ENCODE measurements at regions not wholly inside any gene's neighbourhood (a gene's known extent, or its start where the extent isn't known, plus 50 kb on each side); places are given as distances from the start of the nearest gene placed in this dataset.
"Not testable (repeated sequence)": the region's sequence is repeated elsewhere in the genome, so short reads cannot be mapped to it uniquely, and the experiment has no call there.

- no peak for DNase-seq (ENCODE audit: low read depth in 4 of 4, low spot score in 1 of 4)
Observed at GRCh38 chr11:116343270-116343669, 429.5 kb downstream of the BUD13 start.

- no peak for DNase-seq (ENCODE audit: low read depth in 4 of 4, low spot score in 1 of 4)
Observed at GRCh38 chr11:116342148-116342547, 430.6 kb downstream of the BUD13 start.

- DNase-seq (ENCODE audit: low read depth in 4 of 4, low spot score in 1 of 4) = no peak
Observed at GRCh38 chr11:116339306-116340098, 433.3 kb downstream of the BUD13 start.

- not testable (repeated sequence) for DNase-seq (ENCODE audit: low read depth in 4 of 4, low spot score in 1 of 4)
Observed at GRCh38 chr11:116338500-116338899, 434.3 kb downstream of the BUD13 start.

- no peak for DNase-seq (ENCODE audit: low read depth in 4 of 4, low spot score in 1 of 4)
Observed at GRCh38 chr11:116336540-116336939, 436.2 kb downstream of the BUD13 start.

- no peak for DNase-seq (ENCODE audit: low read depth in 4 of 4, low spot score in 1 of 4)
Observed at GRCh38 chr11:116335891-116336290, 436.9 kb downstream of the BUD13 start.

- no peak for DNase-seq (ENCODE audit: low read depth in 4 of 4, low spot score in 1 of 4)
Observed at GRCh38 chr11:116335078-116335477, 437.7 kb downstream of the BUD13 start.

- DNase-seq (ENCODE audit: low read depth in 4 of 4, low spot score in 1 of 4) = no peak
Observed at GRCh38 chr11:116334596-116334995, 438.2 kb downstream of the BUD13 start.

- no peak for DNase-seq (ENCODE audit: low read depth in 4 of 4, low spot score in 1 of 4)
Observed at GRCh38 chr11:116333001-116333535, 439.7 kb downstream of the BUD13 start.

GRCh38 chr11:116332391-116332790, 440.4 kb downstream of the BUD13 start:
- DNase-seq (ENCODE audit: low read depth in 4 of 4, low spot score in 1 of 4) = no peak

GRCh38 chr11:116331381-116331780, 441.4 kb downstream of the BUD13 start:
- DNase-seq (ENCODE audit: low read depth in 4 of 4, low spot score in 1 of 4) = no peak

GRCh38 chr11:116330439-116331185, 442.2 kb downstream of the BUD13 start:
- no peak for DNase-seq (ENCODE audit: low read depth in 4 of 4, low spot score in 1 of 4)

- no peak for DNase-seq (ENCODE audit: low read depth in 4 of 4, low spot score in 1 of 4)
Observed at GRCh38 chr11:116329354-116330090, 443.3 kb downstream of the BUD13 start.

GRCh38 chr11:116328851-116329250, 443.9 kb downstream of the BUD13 start:
- DNase-seq (ENCODE audit: low read depth in 4 of 4, low spot score in 1 of 4) = no peak

- DNase-seq (ENCODE audit: low read depth in 4 of 4, low spot score in 1 of 4) = no peak
Observed at GRCh38 chr11:116328391-116328790, 444.4 kb downstream of the BUD13 start.

- DNase-seq (ENCODE audit: low read depth in 4 of 4, low spot score in 1 of 4) = no peak
Observed at GRCh38 chr11:116326146-116326545, 446.6 kb downstream of the BUD13 start.

- no peak for DNase-seq (ENCODE audit: low read depth in 4 of 4, low spot score in 1 of 4)
Observed at GRCh38 chr11:116325247-116325646, 447.5 kb downstream of the BUD13 start.

- not testable (repeated sequence) for DNase-seq (ENCODE audit: low read depth in 4 of 4, low spot score in 1 of 4)
Observed at GRCh38 chr11:116324077-116324476, 448.7 kb downstream of the BUD13 start.

- no peak for DNase-seq (ENCODE audit: low read depth in 4 of 4, low spot score in 1 of 4)
Observed at GRCh38 chr11:116317212-116317611, 455.6 kb downstream of the BUD13 start.

GRCh38 chr11:116314006-116314405, 458.8 kb downstream of the BUD13 start:
- no peak for DNase-seq (ENCODE audit: low read depth in 4 of 4, low spot score in 1 of 4)

GRCh38 chr11:116312570-116313391, 460.0 kb downstream of the BUD13 start:
- no peak for DNase-seq (ENCODE audit: low read depth in 4 of 4, low spot score in 1 of 4)

All from stimulated activated CD4-positive, alpha-beta T cell treated with anti-CD3 and anti-CD28 coated beads, Interleukin-1b, Interleukin-23, amount 100 ng/mL, for 24 hours (primary cell).